ENCODE measurements at regions not wholly inside any gene's neighbourhood (a gene's known extent, or its start where the extent isn't known, plus 50 kb on each side); places are given as distances from the start of the nearest gene placed in this dataset.

- TF ChIP-seq CTCF (IDR thresholded peaks at IDR 0.05), result no peak
- no peak for TF ChIP-seq ZFX (IDR thresholded peaks at IDR 0.05; ENCODE audit: borderline replicate concordance)
Observed at GRCh38 chr5:73393611-73394489, 54.7 kb downstream of the FOXD1 start.

Measured in 22Rv1 (cell line).